GM12874 (cell line): ENCODE measurements at regions not wholly inside any gene's neighbourhood (a gene's known extent, or its start where the extent isn't known, plus 50 kb on each side); places are given as distances from the start of the nearest gene placed in this dataset.

Experiments used
- TF ChIP-seq, protein P1 (sequence below): IDR thresholded peaks from 2 replicates; pipeline ENCODE4 v1.5.1; 2011; ENCODE audit warnings: low read depth, mild to moderate bottlenecking, control low read depth, low read length, moderate library complexity; ENCODE audit not compliant: insufficient read depth

DNA sequence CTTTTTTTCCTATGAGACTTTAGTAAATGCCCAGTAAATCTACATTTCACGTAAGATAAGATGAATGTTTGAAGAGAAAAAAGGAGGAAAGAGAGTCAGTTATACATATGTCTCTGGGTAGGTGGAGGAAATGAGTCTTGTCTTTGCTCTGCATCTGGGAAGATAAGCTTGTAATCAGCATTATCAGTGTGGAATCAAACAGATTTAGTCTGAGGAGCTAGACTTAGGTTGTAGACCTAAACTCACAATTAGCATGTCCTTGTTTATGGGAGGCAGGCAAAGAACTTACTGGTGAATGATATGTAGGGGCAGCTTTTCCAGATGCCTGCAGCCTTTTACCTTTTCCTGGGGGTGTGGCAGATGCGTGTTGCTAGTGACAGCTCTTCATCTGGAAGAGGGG is 962.3 kb downstream of the TBC1D22A start:
- TF ChIP-seq, protein P1, sequence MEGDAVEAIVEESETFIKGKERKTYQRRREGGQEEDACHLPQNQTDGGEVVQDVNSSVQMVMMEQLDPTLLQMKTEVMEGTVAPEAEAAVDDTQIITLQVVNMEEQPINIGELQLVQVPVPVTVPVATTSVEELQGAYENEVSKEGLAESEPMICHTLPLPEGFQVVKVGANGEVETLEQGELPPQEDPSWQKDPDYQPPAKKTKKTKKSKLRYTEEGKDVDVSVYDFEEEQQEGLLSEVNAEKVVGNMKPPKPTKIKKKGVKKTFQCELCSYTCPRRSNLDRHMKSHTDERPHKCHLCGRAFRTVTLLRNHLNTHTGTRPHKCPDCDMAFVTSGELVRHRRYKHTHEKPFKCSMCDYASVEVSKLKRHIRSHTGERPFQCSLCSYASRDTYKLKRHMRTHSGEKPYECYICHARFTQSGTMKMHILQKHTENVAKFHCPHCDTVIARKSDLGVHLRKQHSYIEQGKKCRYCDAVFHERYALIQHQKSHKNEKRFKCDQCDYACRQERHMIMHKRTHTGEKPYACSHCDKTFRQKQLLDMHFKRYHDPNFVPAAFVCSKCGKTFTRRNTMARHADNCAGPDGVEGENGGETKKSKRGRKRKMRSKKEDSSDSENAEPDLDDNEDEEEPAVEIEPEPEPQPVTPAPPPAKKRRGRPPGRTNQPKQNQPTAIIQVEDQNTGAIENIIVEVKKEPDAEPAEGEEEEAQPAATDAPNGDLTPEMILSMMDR = no peak

DNA sequence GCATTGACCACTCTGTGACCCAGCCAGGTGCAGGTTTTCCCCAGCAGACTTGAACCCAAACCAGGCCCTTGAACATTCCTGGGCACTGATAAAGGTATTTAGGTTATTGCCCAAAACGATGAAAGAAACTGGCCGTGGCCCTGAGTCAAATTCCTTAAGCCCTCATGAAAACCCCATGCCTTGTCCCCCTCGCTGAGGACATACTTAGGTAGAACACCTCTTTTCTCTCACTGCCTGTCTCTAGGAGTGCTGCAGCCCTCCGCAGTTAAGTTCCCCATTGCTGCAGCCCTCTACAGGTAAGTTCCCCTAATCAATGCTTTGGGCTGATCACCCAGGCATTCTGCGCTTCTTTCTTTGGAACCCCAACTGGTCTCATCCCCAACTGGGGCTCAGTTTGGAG is 961.6 kb downstream of the TBC1D22A start:
- TF ChIP-seq, protein P1 = no peak

DNA sequence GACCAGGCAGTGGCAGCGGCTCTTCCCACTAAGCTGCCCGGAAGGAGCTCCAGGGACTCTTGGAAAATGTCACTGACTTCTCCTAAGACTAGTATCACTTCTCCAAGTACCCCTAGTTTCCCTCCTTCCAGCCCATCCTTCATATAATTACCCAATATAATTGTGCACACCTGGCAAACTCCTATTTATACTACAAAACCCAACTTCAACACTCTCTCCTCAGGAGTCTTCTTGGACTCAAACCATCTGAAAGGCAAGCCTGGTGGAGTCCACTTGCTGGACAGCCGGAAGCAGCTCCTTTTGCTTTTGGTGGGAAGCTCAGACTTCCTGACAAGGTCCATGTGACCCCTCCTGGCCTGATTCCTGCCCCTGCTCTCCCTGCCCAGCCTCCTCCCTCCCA is 955.9 kb downstream of the TBC1D22A start:
- TF ChIP-seq, protein P1 = no peak

DNA sequence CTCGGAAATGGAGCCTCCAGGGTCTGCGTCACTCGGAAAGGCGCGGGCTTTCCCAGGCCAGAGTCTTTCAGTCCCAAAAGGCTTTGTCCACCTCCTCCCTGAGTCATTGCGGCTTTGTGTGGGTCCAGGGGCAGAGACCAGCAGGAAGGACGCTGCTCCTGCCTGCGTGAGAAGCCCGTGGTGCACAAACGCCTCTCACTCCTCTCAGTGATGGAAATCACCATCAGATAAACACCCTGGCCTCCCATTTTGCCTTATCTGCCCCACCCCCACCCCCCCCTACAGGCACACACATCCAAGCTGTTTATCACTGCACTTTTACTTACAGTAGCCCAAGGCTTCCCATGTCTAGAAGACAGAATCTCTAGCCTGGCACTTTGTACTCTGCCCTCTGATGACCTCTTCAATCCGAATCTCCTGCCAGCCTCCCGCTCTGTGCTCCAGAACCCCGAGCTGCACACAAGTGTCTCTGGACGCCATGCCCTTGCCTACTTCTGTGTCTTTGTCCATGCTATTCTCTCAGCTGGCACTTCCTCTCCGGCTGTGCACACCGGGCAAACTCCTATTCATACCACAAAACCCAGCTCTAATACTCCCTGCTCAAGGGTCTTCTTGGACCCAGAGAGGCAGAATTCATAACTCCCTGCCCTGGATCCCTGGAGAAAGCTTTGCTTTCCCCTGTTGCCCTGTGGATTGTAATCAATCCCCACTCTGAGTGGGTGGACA is 954.6 kb downstream of the TBC1D22A start:
- TF ChIP-seq, protein P1 = no peak

DNA sequence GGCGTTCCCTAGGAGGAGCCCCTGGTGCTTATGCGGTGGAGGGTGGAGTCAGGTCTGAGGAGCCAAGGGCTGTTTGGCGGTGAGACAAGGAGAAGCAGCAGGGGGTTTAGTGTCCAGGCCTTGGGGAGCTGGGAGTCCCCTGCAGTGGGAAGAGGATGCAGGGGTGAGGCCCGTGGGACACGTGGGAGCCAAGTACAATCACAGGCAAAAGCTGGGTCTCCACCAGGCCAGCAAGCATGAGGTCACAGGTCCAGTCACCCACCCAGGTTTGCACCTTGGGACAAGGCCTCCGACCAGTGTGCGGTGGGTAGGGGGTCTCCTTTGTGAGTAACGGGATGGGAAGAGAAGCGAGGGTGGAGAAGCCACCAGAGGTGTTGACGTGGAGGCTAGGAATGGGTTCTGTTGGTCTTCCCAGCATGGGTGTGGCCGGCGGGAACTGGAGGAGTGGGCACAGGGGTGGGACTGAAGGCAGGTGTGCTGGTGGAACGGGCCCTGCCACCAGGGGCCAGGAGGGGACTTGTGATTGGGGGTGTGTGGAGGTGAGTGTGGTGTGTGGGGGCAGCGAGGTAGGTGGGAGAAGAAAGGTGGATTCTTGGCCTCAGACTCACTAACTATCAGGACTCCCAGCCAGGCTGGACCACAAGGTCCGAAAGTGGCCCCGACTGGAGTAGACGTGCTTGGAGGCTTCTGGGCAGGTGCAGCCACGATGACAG is 953.6 kb downstream of the TBC1D22A start:
- TF ChIP-seq, protein P1 = no peak

DNA sequence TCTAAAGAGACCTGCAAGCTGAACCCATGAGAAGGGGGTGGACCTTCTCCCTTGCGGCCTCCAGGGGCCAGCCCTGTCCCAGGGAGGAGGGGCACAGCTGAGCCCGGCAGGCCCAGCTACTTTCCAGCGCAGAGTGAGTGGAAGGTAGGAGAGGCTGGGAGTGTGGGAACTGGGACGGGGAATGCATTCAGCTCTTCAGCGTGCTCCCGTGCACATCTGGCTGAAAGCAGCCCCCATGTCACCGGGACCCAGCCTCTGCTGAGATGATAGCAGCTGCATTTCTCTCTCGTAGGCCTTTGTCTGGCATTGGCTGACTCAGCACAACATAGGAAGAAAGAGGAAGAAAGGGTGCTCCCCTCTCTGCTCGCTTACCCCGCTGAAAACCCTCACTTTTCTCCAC is 951.5 kb downstream of the TBC1D22A start:
- TF ChIP-seq, protein P1 = no peak

DNA sequence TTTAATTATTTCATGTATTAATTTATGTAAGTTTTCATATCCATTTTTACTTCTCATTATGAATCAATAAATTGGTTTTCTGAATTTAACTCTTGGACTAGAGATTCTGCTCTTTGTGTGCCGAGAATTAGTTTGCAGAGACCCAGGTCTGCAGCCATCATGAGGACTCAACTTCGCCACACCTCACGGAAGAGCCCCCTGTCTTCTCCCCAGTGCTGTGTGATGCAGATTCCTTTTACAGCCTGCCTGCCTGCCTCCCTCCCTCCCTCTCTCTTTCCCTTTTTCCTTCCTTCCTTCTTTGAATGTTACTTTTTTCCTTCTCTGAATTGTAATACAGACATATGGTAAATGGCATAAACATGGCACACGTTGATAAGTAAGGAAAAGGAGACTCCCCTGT is 947.7 kb downstream of the TBC1D22A start:
- TF ChIP-seq, protein P1 = no peak
